GM23338 (cell line): ENCODE measurements at regions not wholly inside any gene's neighbourhood (a gene's known extent, or its start where the extent isn't known, plus 50 kb on each side); places are given as distances from the start of the nearest gene placed in this dataset.
"Not testable (repeated sequence)": the region's sequence is repeated elsewhere in the genome, so short reads cannot be mapped to it uniquely, and the experiment has no call there.

Experiments
- CREB1 ChIP-seq: fragments of 250-450 bp; sonication (Bioruptor Pico); IDR thresholded peaks from 2 replicates; pipeline ENCODE4 v1.5.0; 2020; ENCODE audit warnings: low read depth, mild to moderate bottlenecking, moderate library complexity
- CTCF ChIP-seq, 2 experiments: fragments of 200-600 bp in 1 of 2; sonication (generic) in 1 of 2; conservative IDR thresholded peaks; 2 replicates each; pipeline versions ENCODE4 v1.5.1 to v1.6.1; 2016 to 2017; ENCODE audit warnings: antibody characterized with exemption in 2 of 2, low read depth in 2 of 2, mild to moderate bottlenecking in 2 of 2, moderate library complexity in 1 of 2
- ETS1 ChIP-seq: IDR thresholded peaks from 2 replicates; pipeline ENCODE4 v1.6.1; 2016; ENCODE audit warnings: antibody characterized with exemption
- EZH2 ChIP-seq: fragments of 200-600 bp; sonication (generic); IDR thresholded peaks from one replicate; pipeline ENCODE4 v1.8.0; 2017; ENCODE audit warnings: antibody characterized with exemption, mild to moderate bottlenecking, low read depth; ENCODE audit not compliant: unreplicated experiment
- EZH2phosphoT487 ChIP-seq: fragments of 200-600 bp; sonication (generic); IDR thresholded peaks from one replicate; pipeline ENCODE4 v1.8.1; 2018; ENCODE audit warnings: antibody characterized with exemption; ENCODE audit not compliant: unreplicated experiment
- JUNB ChIP-seq: IDR thresholded peaks from one replicate; pipeline ENCODE4 v1.6.1; 2016; ENCODE audit warnings: antibody characterized with exemption; ENCODE audit not compliant: unreplicated experiment
- NANOG ChIP-seq: IDR thresholded peaks from 2 replicates; pipeline ENCODE4 v1.6.1; 2016; ENCODE audit warnings: antibody characterized with exemption, borderline replicate concordance
- POLR2AphosphoS5 ChIP-seq: IDR thresholded peaks from 2 replicates; pipeline ENCODE4 v1.6.1; 2016; ENCODE audit warnings: antibody characterized with exemption, low read depth
- REST ChIP-seq: IDR thresholded peaks from one replicate; pipeline ENCODE4 v1.6.1; 2018; ENCODE audit warnings: antibody characterized with exemption; ENCODE audit not compliant: unreplicated experiment
- STAT1 ChIP-seq: IDR thresholded peaks from one replicate; pipeline ENCODE4 v1.6.1; 2016; ENCODE audit warnings: antibody characterized with exemption; ENCODE audit not compliant: unreplicated experiment
- ZNF114 ChIP-seq: fragments of 250-450 bp; sonication (Bioruptor Pico); IDR thresholded peaks from 2 replicates; pipeline ENCODE4 v1.5.0; 2020; ENCODE audit warnings: mild to moderate bottlenecking, moderate library complexity
- ZNF331 ChIP-seq: fragments of 250-450 bp; sonication (Bioruptor Pico); IDR thresholded peaks from 2 replicates; pipeline ENCODE4 v1.5.0; 2020; ENCODE audit warnings: low read depth, mild to moderate bottlenecking, moderate library complexity
- ZNF462 ChIP-seq: fragments of 250-450 bp; sonication (Bioruptor Pico); IDR thresholded peaks from 2 replicates; pipeline ENCODE4 v1.5.0; 2020; ENCODE audit warnings: mild to moderate bottlenecking, moderate library complexity

- not testable (repeated sequence) for TF ChIP-seq EZH2phosphoT487; CTCF (conservative IDR thresholded peaks at IDR 0.05; ENCODE audit: low read depth in 2 of 2); ZNF114 (CRISPR knock-in tag); REST; EZH2; STAT1; POLR2AphosphoS5; JUNB; ZNF462; CREB1; ZNF331; ETS1; NANOG
Measured at GRCh38 chr22:11618322-11618662, 3909.7 kb upstream of the OR11H1 start.
